ENCODE measurements at regions not wholly inside any gene's neighbourhood (a gene's known extent, or its start where the extent isn't known, plus 50 kb on each side); places are given as distances from the start of the nearest gene placed in this dataset.

- TF ChIP-seq, protein P1, sequence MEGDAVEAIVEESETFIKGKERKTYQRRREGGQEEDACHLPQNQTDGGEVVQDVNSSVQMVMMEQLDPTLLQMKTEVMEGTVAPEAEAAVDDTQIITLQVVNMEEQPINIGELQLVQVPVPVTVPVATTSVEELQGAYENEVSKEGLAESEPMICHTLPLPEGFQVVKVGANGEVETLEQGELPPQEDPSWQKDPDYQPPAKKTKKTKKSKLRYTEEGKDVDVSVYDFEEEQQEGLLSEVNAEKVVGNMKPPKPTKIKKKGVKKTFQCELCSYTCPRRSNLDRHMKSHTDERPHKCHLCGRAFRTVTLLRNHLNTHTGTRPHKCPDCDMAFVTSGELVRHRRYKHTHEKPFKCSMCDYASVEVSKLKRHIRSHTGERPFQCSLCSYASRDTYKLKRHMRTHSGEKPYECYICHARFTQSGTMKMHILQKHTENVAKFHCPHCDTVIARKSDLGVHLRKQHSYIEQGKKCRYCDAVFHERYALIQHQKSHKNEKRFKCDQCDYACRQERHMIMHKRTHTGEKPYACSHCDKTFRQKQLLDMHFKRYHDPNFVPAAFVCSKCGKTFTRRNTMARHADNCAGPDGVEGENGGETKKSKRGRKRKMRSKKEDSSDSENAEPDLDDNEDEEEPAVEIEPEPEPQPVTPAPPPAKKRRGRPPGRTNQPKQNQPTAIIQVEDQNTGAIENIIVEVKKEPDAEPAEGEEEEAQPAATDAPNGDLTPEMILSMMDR (IDR thresholded peaks at IDR 0.05), result no peak
- TF ChIP-seq POLR2A (IDR thresholded peaks at IDR 0.05), result no peak
These were observed 263.1 kb upstream of the KLF3 start for GRCh38 chr4:38400946-38401345.
